ENCODE measurements at regions not wholly inside any gene's neighbourhood (a gene's known extent, or its start where the extent isn't known, plus 50 kb on each side); places are given as distances from the start of the nearest gene placed in this dataset.

DNA sequence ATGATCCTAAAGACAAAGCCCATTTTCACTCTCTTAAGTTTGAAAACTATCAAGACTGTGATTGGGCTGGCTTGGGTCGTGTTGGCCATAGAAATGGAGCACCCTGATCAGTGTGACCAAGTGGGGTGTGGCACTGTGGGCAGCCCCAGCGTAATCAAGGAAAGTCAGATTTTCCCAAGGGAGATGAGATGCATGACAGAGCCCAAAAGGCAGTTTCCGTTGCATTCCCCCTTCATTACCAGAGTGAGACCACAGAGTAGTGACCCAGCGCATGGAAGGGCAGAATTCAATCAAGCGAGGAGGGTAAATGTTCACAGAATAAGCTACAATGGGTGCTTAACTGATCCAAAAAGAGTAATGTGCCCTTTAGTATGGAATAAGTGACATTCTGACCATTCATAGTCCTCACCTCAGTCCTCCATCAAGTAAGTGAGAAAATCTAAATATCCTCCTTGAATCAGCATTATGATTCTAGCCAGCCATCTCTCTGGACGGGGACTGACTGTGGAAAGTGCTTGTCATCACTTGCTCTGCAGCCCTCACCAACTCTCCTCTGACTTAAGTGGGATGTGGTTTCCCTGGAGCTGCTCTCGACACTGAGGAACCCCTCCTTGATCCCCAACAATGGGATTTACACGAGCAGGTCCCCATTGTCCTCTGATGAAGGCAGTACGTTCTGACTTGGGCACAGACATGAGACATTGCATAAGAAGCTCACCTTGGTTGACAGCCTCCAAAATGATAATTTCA lies 430.5 kb downstream of the OCA2 start:
- no peak for FAIRE-seq
- H3K9me3 ChIP-seq (replicated peaks; ENCODE audit: control insufficient read depth, insufficient read depth, low read depth, low read length): no peaks in the 10 kb centered on the region
- in situ Hi-C loops (cut with MboI): no loop called here
- BruUV-seq (replicated peaks): no TSS peak
- no peaks in the 10 kb centered on the region for H3K4me1 ChIP-seq (replicated peaks in 1 of 2; ENCODE audit: control insufficient read depth in 2 of 2, insufficient read depth in 2 of 2, low read length in 2 of 2)
- H4K20me1 ChIP-seq (replicated peaks; ENCODE audit: control insufficient read depth, insufficient read depth, low read length): no peaks in the 10 kb centered on the region
- peaks cover 0 to 7% of the 10 kb centered on the region in 2 experiments; a peak in 3 of 5 replicates for H3K27me3 ChIP-seq (ENCODE audit: control insufficient read depth in 2 of 2, insufficient read depth in 2 of 2, low read length in 2 of 2)
- H3K36me3 ChIP-seq (ENCODE audit: control insufficient read depth, insufficient read depth, low read length): no peaks in the 10 kb centered on the region
- intact Hi-C loops (cut with micrococcal nuclease): no loop called here
- DNase-seq (ENCODE audit: extremely low read depth in 1 of 4, low spot score in 3 of 4): no peak
- no peaks in the 10 kb centered on the region for H3K9me1 ChIP-seq (ENCODE audit: control insufficient read depth, insufficient read depth, low read length)
- H2AFZ ChIP-seq (ENCODE audit: low read depth, low read length): no peak overlapping the region
- ChIA-PET POLR2A (no interaction called here), CTCF (ENCODE audit: low intra/inter-chr PET ratio) (no interaction called here)
- no peak overlapping the region for H3K4me2 ChIP-seq (ENCODE audit: insufficient read depth, low read length)
- TF ChIP-seq CREB3 (tag; conservative IDR thresholded peaks at IDR 0.05; ENCODE audit: low read depth) (no peak), FOXP4 (CRISPR knock-in tag; IDR thresholded peaks at IDR 0.05; ENCODE audit: borderline replicate concordance) (no peak), NFE2 (IDR thresholded peaks at IDR 0.05; ENCODE audit: low read depth) (no peak), GTF2E2 (tag; IDR thresholded peaks at IDR 0.05) (no peak), HES1 (IDR thresholded peaks at IDR 0.05; ENCODE audit: low read depth) (no peak), ETV1 (tag; conservative IDR thresholded peaks at IDR 0.05; ENCODE audit: low read depth) (no peak), CBX2 (IDR thresholded peaks at IDR 0.05; ENCODE audit: insufficient read depth, low read length, poor library complexity, severe bottlenecking) (no peak), PTBP1 (IDR thresholded peaks at IDR 0.05; ENCODE audit: low read depth, low read length) (no peak), NR1H2 (CRISPR knock-in tag; IDR thresholded peaks at IDR 0.05) (no peak)
- TF ChIP-seq, protein P1, sequence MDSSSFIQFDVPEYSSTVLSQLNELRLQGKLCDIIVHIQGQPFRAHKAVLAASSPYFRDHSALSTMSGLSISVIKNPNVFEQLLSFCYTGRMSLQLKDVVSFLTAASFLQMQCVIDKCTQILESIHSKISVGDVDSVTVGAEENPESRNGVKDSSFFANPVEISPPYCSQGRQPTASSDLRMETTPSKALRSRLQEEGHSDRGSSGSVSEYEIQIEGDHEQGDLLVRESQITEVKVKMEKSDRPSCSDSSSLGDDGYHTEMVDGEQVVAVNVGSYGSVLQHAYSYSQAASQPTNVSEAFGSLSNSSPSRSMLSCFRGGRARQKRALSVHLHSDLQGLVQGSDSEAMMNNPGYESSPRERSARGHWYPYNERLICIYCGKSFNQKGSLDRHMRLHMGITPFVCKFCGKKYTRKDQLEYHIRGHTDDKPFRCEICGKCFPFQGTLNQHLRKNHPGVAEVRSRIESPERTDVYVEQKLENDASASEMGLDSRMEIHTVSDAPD (CRISPR knock-in tag; IDR thresholded peaks at IDR 0.05): no peak
- TF ChIP-seq, protein P2, sequence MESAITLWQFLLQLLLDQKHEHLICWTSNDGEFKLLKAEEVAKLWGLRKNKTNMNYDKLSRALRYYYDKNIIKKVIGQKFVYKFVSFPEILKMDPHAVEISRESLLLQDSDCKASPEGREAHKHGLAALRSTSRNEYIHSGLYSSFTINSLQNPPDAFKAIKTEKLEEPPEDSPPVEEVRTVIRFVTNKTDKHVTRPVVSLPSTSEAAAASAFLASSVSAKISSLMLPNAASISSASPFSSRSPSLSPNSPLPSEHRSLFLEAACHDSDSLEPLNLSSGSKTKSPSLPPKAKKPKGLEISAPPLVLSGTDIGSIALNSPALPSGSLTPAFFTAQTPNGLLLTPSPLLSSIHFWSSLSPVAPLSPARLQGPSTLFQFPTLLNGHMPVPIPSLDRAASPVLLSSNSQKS (CRISPR knock-in tag; IDR thresholded peaks at IDR 0.05): no peak
- no peak for ATAC-seq
- WGBS (ENCODE audit: insufficient coverage, low coverage, missing lambda C conversion rate): 2% methylated on average over 9 of the region's 9 CpGs
- no peaks in the 10 kb centered on the region for H3K79me2 ChIP-seq (ENCODE audit: control insufficient read depth, insufficient read depth, low read length)
- no peak overlapping the region for H3K4me3 ChIP-seq
- H3K27ac ChIP-seq (ENCODE audit: extremely low read depth, low read depth, low read length): no peak overlapping the region
- no peak overlapping the region for H3K9ac ChIP-seq (ENCODE audit: insufficient read depth in 1 of 2, low read depth in 2 of 2, low read length in 2 of 2)
